IPS-20b (cell line): ENCODE measurements at regions not wholly inside any gene's neighbourhood (a gene's known extent, or its start where the extent isn't known, plus 50 kb on each side); places are given as distances from the start of the nearest gene placed in this dataset.

ENCODE experiments used
- H3K27ac ChIP-seq: one replicate; pipeline ENCODE4 v1.5.1; 2013; ENCODE audit warnings: low read length
- H3K27me3 ChIP-seq: 2 replicates; pipeline ENCODE4 v1.6.1; 2013; ENCODE audit warnings: mild to moderate bottlenecking, low read length, inconsistent platforms; ENCODE audit not compliant: insufficient read depth
- H3K36me3 ChIP-seq: 2 replicates; pipeline ENCODE4 v1.6.1; 2013; ENCODE audit warnings: low read depth, mild to moderate bottlenecking, inconsistent platforms, low read length, moderate library complexity; ENCODE audit not compliant: insufficient read depth
- H3K4me1 ChIP-seq: 2 replicates; pipeline ENCODE4 v1.6.1; 2013; ENCODE audit warnings: mild to moderate bottlenecking, control low read depth, inconsistent platforms, low read length, moderate library complexity; ENCODE audit not compliant: insufficient read depth
- H3K4me3 ChIP-seq: 2 replicates; pipeline ENCODE4 v1.5.1; 2013; ENCODE audit warnings: mild to moderate bottlenecking, low read length, inconsistent platforms
- H3K9ac ChIP-seq: 2 replicates; pipeline ENCODE4 v1.6.1; 2013; ENCODE audit warnings: low read depth, mild to moderate bottlenecking, inconsistent platforms, low read length, moderate library complexity
- H3K9me3 ChIP-seq: 2 replicates; pipeline ENCODE4 v1.6.1; 2013; ENCODE audit warnings: mild to moderate bottlenecking, low read depth, low read length, inconsistent platforms; ENCODE audit not compliant: insufficient read depth

DNA sequence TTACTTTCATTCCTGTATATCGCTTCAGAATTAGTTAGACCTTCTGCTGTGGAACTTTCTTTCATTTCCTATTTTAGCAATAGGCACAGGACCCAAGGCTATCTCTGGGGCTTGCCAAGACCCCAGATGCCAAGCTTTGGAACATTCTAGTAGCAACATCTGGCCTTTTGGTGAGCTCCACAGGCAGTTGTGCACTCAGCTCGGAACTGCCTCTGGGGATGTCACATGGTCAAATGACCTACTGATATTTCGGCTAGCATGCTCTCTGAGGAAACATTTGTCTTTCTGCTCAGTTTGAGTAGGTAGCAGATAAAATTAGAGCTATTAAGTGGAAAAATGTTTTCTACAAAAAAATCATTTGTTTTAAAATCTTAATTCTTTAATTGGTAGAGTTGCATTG lies 76.6 kb upstream of the ITGA4 start:
- H3K27me3 ChIP-seq = no peaks in the 10 kb centered on the region
- H3K4me3 ChIP-seq = no peak overlapping the region
- H3K9ac ChIP-seq = no peak overlapping the region
- no peaks in the 10 kb centered on the region for H3K9me3 ChIP-seq
- no peaks in the 10 kb centered on the region for H3K36me3 ChIP-seq
- H3K4me1 ChIP-seq = no peaks in the 10 kb centered on the region
- H3K27ac ChIP-seq = no peak overlapping the region

DNA sequence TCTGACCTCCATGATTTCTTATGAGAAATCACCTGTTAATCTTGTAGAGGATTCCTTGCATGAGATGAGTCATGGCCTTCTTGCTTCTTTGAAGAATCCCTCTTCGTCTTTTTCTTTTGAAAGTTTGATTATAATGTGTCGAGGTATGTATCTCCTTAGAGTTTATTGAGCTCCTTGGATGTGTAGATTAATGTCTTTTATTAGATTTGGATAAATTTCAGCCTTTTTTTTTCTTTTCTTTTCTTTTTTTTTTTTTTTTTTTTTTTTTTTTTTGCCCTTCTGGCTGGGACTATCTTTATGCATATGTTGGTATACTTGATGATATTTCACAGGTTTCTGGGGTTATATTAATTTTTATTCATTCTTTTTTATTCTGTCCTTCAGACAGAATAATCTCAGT lies 72.3 kb upstream of the ITGA4 start:
- Histone ChIP-seq H3K4me3 (no peak overlapping the region), H3K9me3 (no peaks in the 10 kb centered on the region), H3K27me3 (no peaks in the 10 kb centered on the region), H3K27ac (no peak overlapping the region), H3K36me3 (no peaks in the 10 kb centered on the region), H3K4me1 (no peaks in the 10 kb centered on the region), H3K9ac (no peak overlapping the region)

GRCh38 chr2:181389524-181389923 lies 67.7 kb upstream of the ITGA4 start:
- H3K27ac ChIP-seq = no peak overlapping the region

GRCh38 chr2:181393472-181393871 lies 63.7 kb upstream of the ITGA4 start:
- no peaks in the 10 kb centered on the region for H3K36me3 ChIP-seq
- no peaks in the 10 kb centered on the region for H3K9me3 ChIP-seq
- no peak overlapping the region for H3K9ac ChIP-seq
- no peak overlapping the region for H3K27ac ChIP-seq
- H3K4me3 ChIP-seq = no peak overlapping the region
- no peaks in the 10 kb centered on the region; the same call in 1 of the 2 replicates for H3K4me1 ChIP-seq
- no peaks in the 10 kb centered on the region for H3K27me3 ChIP-seq

More at GRCh38 chr2:181389524-181389923, 67.7 kb upstream of the ITGA4 start:
- Histone ChIP-seq H3K4me1 (no peaks in the 10 kb centered on the region), H3K4me3 (no peak overlapping the region), H3K9ac (no peak overlapping the region), H3K27me3 (no peaks in the 10 kb centered on the region), H3K36me3 (no peaks in the 10 kb centered on the region), H3K9me3 (no peaks in the 10 kb centered on the region)

GRCh38 chr2:181394741-181395437 lies 62.3 kb upstream of the ITGA4 start:
- H3K4me3 ChIP-seq = no peak overlapping the region
- no peaks in the 10 kb centered on the region; the same call in 1 of the 2 replicates for H3K4me1 ChIP-seq
- no peak overlapping the region for H3K27ac ChIP-seq
- no peaks in the 10 kb centered on the region for H3K27me3 ChIP-seq
- no peak overlapping the region for H3K9ac ChIP-seq
- H3K36me3 ChIP-seq = no peaks in the 10 kb centered on the region
- H3K9me3 ChIP-seq = no peaks in the 10 kb centered on the region

DNA sequence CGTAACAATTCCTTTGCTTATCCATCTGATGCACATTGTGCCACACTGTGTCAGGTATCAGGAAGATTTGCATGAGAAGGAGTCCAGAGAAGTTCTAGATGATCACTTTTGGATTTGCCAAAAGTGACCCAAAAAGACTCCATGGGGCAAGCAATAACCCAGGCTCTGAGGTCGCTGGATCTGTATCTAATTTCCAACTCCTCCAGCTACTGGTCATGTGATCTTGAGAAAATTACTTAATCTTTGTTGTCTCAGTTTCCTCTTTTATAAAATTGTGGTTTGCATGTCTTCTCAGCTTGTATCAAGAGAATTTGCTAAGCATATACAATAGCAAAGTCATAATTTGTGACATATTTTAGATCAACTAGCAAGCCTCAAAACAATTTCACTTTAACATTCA lies 61.3 kb upstream of the ITGA4 start:
- no peaks in the 10 kb centered on the region for H3K27me3 ChIP-seq
- H3K4me3 ChIP-seq = no peak overlapping the region
- H3K9ac ChIP-seq = no peak overlapping the region
- no peaks in the 10 kb centered on the region; the same call in 1 of the 2 replicates for H3K4me1 ChIP-seq
- H3K9me3 ChIP-seq = no peaks in the 10 kb centered on the region
- H3K36me3 ChIP-seq = no peaks in the 10 kb centered on the region
- no peak overlapping the region for H3K27ac ChIP-seq

GRCh38 chr2:181396256-181397123 lies 60.7 kb upstream of the ITGA4 start:
- Histone ChIP-seq H3K4me1 (no peaks in the 10 kb centered on the region; the same call in 1 of the 2 replicates), H3K9me3 (no peaks in the 10 kb centered on the region), H3K4me3 (no peak overlapping the region), H3K9ac (no peak overlapping the region), H3K36me3 (no peaks in the 10 kb centered on the region), H3K27me3 (no peaks in the 10 kb centered on the region), H3K27ac (no peak overlapping the region)

GRCh38 chr2:181397331-181397730 lies 59.9 kb upstream of the ITGA4 start:
- no peaks in the 10 kb centered on the region; the same call in 1 of the 2 replicates for H3K4me1 ChIP-seq
- no peak overlapping the region for H3K27ac ChIP-seq
- no peak overlapping the region for H3K9ac ChIP-seq
- no peaks in the 10 kb centered on the region for H3K27me3 ChIP-seq
- no peak overlapping the region for H3K4me3 ChIP-seq
- H3K9me3 ChIP-seq = no peaks in the 10 kb centered on the region
- no peaks in the 10 kb centered on the region for H3K36me3 ChIP-seq

- H3K27me3 ChIP-seq = no peaks in the 10 kb centered on the region
- no peak overlapping the region for H3K9ac ChIP-seq
- no peak overlapping the region for H3K4me3 ChIP-seq
- no peaks in the 10 kb centered on the region for H3K9me3 ChIP-seq
- no peaks in the 10 kb centered on the region for H3K36me3 ChIP-seq
- H3K27ac ChIP-seq = no peak overlapping the region
- no peaks in the 10 kb centered on the region; the same call in 1 of the 2 replicates for H3K4me1 ChIP-seq
These were observed 59.2 kb upstream of the ITGA4 start for GRCh38 chr2:181398000-181398399.

DNA sequence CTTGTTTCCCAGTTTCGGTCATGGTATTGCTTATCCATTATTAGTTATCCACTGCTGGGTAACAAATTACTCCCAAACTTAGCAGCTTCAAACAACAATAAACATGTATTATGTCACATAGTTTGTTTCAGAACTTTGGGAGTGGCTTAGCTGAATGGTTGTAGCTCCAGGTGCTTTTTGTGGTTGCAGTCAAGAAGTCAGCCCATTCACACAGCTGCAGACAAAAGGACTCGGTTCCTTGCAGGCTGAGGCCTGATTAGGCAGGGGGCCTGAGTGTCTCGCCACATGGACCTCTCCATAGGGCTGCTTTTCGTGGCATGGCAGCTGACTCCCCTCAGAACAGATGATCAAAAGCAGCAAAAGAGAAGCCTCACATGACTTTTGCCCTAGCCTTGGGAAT lies 58.2 kb upstream of the ITGA4 start:
- Histone ChIP-seq H3K4me3 (no peak overlapping the region), H3K27ac (no peak overlapping the region), H3K9ac (no peak overlapping the region), H3K27me3 (no peaks in the 10 kb centered on the region), H3K36me3 (no peaks in the 10 kb centered on the region), H3K9me3 (no peaks in the 10 kb centered on the region), H3K4me1 (no peaks in the 10 kb centered on the region; the same call in 1 of the 2 replicates)

DNA sequence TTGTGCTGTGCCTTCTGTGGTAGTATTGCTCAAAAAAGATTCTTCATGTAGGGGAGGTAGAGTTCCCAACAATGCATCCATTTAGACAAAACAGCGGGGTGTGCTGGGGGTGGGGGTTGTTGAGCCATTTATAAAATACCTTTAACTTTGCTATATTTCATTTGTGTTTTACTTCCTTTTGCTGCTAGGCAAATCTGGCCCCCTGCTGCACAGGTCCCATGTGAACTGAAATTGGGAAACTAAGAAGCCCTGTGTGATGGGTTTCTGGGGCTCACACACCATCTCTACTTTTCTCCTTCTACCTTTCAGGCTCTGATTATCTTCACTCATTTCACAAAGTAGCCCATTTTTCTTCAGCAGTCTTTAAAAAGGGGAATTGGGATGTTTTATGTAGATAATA lies 52.7 kb upstream of the ITGA4 start:
- H3K27me3 ChIP-seq = no peaks in the 10 kb centered on the region
- H3K27ac ChIP-seq = no peak overlapping the region
- no peak overlapping the region for H3K9ac ChIP-seq
- H3K4me1 ChIP-seq = no peaks in the 10 kb centered on the region; the same call in 1 of the 2 replicates
- no peaks in the 10 kb centered on the region for H3K9me3 ChIP-seq
- H3K36me3 ChIP-seq = no peaks in the 10 kb centered on the region
- H3K4me3 ChIP-seq = no peak overlapping the region

GRCh38 chr2:181407171-181407570 lies 50.0 kb upstream of the ITGA4 start:
- no peaks in the 10 kb centered on the region for H3K27me3 ChIP-seq
- H3K36me3 ChIP-seq = no peaks in the 10 kb centered on the region
- peaks cover 14% of the 10 kb centered on the region; the same call in 1 of the 2 replicates for H3K4me1 ChIP-seq
- H3K27ac ChIP-seq = no peak overlapping the region
- H3K4me3 ChIP-seq = no peak overlapping the region
- no peaks in the 10 kb centered on the region for H3K9me3 ChIP-seq
- no peak overlapping the region for H3K9ac ChIP-seq
